Transverse colon (tissue), 4 donors: ENCODE measurements at regions not wholly inside any gene's neighbourhood (a gene's known extent, or its start where the extent isn't known, plus 50 kb on each side); places are given as distances from the start of the nearest gene placed in this dataset.

Source experiments
- DNase-seq: peaks from one replicate; pipeline ENCODE4 v3.0.0-alpha.2; 2019
- H3K27ac ChIP-seq, 4 donors: fragments of 200-600 bp; sonication (generic); 2 replicates each; pipeline ENCODE4 v1.5.1; 2016 to 2018; ENCODE audit warnings: inconsistent platforms in 4 of 4
- H3K27me3 ChIP-seq: fragments of 200-600 bp; sonication (generic); 2 replicates; pipeline ENCODE4 v1.5.1; 2017; ENCODE audit warnings: inconsistent platforms
- H3K36me3 ChIP-seq, 4 donors: fragments of 200-600 bp; sonication (generic); 2 replicates each; pipeline ENCODE4 v1.5.1; 2017 to 2019; ENCODE audit warnings: inconsistent platforms in 4 of 4
- H3K4me1 ChIP-seq, 4 donors: fragments of 200-600 bp; sonication (generic); 2 replicates each; pipeline ENCODE4 v1.5.1; 2017 to 2020; ENCODE audit warnings: inconsistent platforms in 4 of 4
- H3K4me3 ChIP-seq, 4 donors: fragments of 200-600 bp; sonication (generic); 1 replicate in 1 of 4; 2 replicates in 3 of 4; pipeline versions ENCODE4 v1.5.1 to v1.6.1; 2017 to 2019; ENCODE audit warnings: inconsistent platforms in 4 of 4
- H3K9me3 ChIP-seq, 2 donors: fragments of 200-600 bp; sonication (generic); 2 replicates each; pipeline ENCODE4 v1.5.1; 2017 to 2019; ENCODE audit warnings: inconsistent platforms in 2 of 2
- EP300 ChIP-seq: sonication (generic); formaldehyde crosslinking; IDR thresholded peaks from one replicate; pipeline ENCODE4 v1.6.1; 2017; ENCODE audit warnings: antibody characterized with exemption, low read depth
- POLR2A ChIP-seq: fragments of 450-650 bp; IDR thresholded peaks from one replicate; pipeline ENCODE4 v1.6.1; 2016; ENCODE audit warnings: antibody characterized with exemption, mild to moderate bottlenecking, moderate library complexity
- POLR2AphosphoS5 ChIP-seq, 3 donors: sonication (generic); formaldehyde crosslinking; IDR thresholded peaks; one replicate each; pipeline ENCODE4 v1.6.1; 2016; ENCODE audit warnings: antibody characterized with exemption in 3 of 3
- WGBS, 2 donors: methylation state at CpG; one replicate each; pipeline ENCODE4 v1.1.5; 2018; ENCODE audit warnings: low coverage in 1 of 2; 5-methylcytosine and 5-hydroxymethylcytosine counted together
- in situ Hi-C, 4 donors: fragments of 200-750 bp; cut with MboI; loops; one replicate each; pipeline versions ENCODE4 v1.15.0 to v1.15.1; 2017; ENCODE audit warnings: low sequenced_read_pairs in 3 of 4, low pct_ligation_motif_present in 1 of 4, low pct_unique_long_range_greater_than_20kb in 1 of 4
- intact Hi-C: fragments of 100-400 bp; cut with DNase I; formaldehyde crosslinking; loops from one replicate; pipeline ENCODE4 v1.15.1; 2023; ENCODE audit warnings: low total_unique reads
- TF ChIP-seq, protein P1 (sequence below), 5 experiments: fragments of 200-600 bp in 3 of 5; fragments of 450-650 bp in 2 of 5; sonication (generic) in 3 of 5; IDR thresholded peaks; 1 replicate in 2 of 5; 2 replicates in 3 of 5; pipeline ENCODE4 v1.5.1; 2016 to 2017; ENCODE audit warnings: antibody characterized with exemption in 5 of 5, inconsistent platforms in 3 of 5, mild to moderate bottlenecking in 2 of 5, moderate library complexity in 1 of 5

DNA sequence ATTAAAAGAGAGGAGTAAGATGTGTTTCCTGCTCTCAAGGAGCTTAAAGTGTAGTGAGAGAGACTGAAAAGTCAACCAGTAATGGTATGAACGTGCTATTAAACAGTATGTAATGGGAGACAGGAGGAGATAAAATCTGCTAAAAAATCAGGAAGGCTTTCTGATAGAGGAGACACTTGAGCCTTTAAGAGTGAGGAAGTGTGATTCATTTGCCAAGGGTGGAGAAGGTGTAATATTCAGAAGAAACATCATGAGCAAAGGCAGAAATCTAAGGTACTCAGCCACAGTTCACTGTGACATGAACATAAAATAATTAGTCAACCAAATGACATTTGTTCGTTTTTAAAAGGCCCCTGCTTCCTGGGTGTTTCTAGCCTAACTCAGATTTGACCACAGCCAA, 137.8 kb upstream of the SKOR2 start:
- WGBS, 2 donors: 14 to 18% methylated on average over 2 of the region's 2 CpGs
- DNase-seq: no peak
- H3K4me1 ChIP-seq: no peaks in the 10 kb centered on the region
- no peaks in the 10 kb centered on the region for H3K36me3 ChIP-seq
- no peak overlapping the region for H3K27ac ChIP-seq
- TF ChIP-seq POLR2A (no peak), EP300 (no peak), POLR2AphosphoS5 (IDR thresholded peaks at IDR 0.05) (no peak)
- TF ChIP-seq, protein P1, sequence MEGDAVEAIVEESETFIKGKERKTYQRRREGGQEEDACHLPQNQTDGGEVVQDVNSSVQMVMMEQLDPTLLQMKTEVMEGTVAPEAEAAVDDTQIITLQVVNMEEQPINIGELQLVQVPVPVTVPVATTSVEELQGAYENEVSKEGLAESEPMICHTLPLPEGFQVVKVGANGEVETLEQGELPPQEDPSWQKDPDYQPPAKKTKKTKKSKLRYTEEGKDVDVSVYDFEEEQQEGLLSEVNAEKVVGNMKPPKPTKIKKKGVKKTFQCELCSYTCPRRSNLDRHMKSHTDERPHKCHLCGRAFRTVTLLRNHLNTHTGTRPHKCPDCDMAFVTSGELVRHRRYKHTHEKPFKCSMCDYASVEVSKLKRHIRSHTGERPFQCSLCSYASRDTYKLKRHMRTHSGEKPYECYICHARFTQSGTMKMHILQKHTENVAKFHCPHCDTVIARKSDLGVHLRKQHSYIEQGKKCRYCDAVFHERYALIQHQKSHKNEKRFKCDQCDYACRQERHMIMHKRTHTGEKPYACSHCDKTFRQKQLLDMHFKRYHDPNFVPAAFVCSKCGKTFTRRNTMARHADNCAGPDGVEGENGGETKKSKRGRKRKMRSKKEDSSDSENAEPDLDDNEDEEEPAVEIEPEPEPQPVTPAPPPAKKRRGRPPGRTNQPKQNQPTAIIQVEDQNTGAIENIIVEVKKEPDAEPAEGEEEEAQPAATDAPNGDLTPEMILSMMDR (IDR thresholded peaks at IDR 0.05): no peak
- H3K27me3 ChIP-seq: no peaks in the 10 kb centered on the region
- intact Hi-C loops (no loop called here), in situ Hi-C loops (no loop called here)
- H3K4me3 ChIP-seq: no peak overlapping the region
- H3K9me3 ChIP-seq: no peaks in the 10 kb centered on the region

DNA sequence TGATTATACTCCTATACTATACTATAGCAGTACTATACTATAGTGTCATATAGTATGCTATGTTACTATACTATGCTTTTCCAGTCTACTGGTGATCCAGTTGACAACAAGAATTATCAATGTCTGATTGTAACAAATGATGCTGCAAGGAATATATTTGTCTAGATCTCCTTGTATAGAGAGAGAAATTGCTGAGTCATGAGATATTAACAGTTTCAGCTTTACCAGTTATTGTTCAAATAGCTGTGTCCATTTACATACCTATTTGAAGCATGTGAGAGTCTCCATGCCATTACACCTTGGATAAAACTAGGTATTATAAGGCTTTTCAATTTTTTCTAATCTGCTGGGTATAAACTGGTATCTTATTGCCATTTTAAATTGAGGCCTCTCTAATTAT, 136.4 kb upstream of the SKOR2 start:
- H3K27ac ChIP-seq: no peak overlapping the region
- no peak overlapping the region for H3K4me3 ChIP-seq
- no peaks in the 10 kb centered on the region for H3K27me3 ChIP-seq
- no peaks in the 10 kb centered on the region for H3K9me3 ChIP-seq
- in situ Hi-C loops (no loop called here), intact Hi-C loops (no loop called here)
- TF ChIP-seq, protein P1 (IDR thresholded peaks at IDR 0.05): no peak
- TF ChIP-seq POLR2AphosphoS5 (IDR thresholded peaks at IDR 0.05) (no peak), EP300 (no peak), POLR2A (no peak)
- H3K36me3 ChIP-seq: no peaks in the 10 kb centered on the region
- no peaks in the 10 kb centered on the region for H3K4me1 ChIP-seq
- no peak for DNase-seq

DNA sequence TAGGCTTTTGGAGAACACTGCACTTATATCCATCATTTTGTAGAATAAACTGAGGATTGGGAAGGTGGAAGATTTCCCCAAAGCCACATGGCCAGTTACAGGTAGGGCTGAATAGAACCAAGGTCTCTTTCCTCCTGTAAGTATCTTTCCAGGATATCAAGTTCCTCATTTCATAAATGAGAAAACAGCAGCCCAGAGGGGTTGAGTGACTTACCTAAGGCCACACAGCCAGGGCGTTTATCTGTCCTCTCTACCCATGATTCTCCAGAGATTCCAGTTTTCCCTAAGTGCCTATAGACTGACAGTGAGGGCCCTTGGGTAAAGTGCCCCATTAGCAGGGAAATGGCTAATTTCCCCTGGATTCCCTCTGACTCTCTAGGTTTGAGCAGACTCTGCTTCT, 132.3 kb upstream of the SKOR2 start:
- DNase-seq: no peak
- intact Hi-C loops (no loop called here), in situ Hi-C loops (no loop called here)
- H3K36me3 ChIP-seq: no peaks in the 10 kb centered on the region
- WGBS, 2 donors: 43% methylated on average over 1 of the region's 1 CpG; no CpG with 5 or more reads in 1 of the 2 donors
- H3K9me3 ChIP-seq: no peaks in the 10 kb centered on the region
- no peak overlapping the region for H3K27ac ChIP-seq
- TF ChIP-seq POLR2A (no peak), EP300 (no peak), POLR2AphosphoS5 (IDR thresholded peaks at IDR 0.05) (no peak)
- TF ChIP-seq, protein P1 (IDR thresholded peaks at IDR 0.05): no peak
- H3K27me3 ChIP-seq: no peaks in the 10 kb centered on the region
- H3K4me1 ChIP-seq: no peaks in the 10 kb centered on the region
- H3K4me3 ChIP-seq: no peak overlapping the region

DNA sequence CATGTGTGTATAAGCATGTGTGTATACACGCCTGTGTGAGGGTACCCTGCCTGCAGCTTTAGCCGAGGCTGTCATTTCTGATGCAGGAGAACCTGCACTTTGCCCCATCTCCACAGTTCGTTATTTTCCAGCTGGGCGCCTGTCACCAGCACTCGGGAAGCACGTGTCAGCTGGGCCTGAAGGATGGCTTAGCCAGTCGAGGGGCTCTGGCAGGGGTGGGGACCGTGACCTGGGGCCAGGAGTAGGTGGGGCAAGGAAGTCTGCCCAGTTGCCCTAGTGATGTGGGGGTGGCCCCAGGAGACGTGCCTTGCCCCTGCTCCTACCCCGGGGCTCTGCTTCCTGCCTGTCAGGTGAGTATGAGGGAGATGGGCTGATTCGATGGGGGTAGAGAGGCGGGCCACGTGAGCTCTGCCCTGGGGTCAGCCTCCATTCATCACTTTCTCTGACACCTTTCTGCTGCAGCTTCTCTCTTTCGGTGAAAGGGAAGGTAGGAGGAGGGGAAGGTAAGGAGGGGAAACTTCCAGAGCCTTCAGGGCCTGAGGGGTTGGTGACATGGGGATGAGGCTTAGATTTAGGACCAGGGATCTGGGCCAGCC, 130.6 kb upstream of the SKOR2 start:
- DNase-seq: no peak
- Histone ChIP-seq H3K27ac (no peak overlapping the region), H3K9me3 (no peaks in the 10 kb centered on the region), H3K27me3 (no peaks in the 10 kb centered on the region), H3K4me3 (no peak overlapping the region), H3K4me1 (no peaks in the 10 kb centered on the region), H3K36me3 (no peaks in the 10 kb centered on the region)
- in situ Hi-C loops: no loop called here
- intact Hi-C loops: no loop called here
- 19% methylated on average over 14 of the region's 14 CpGs; no CpG with 5 or more reads in 1 of the 2 donors for WGBS, 2 donors
- no peak for TF ChIP-seq POLR2A
- no peak for TF ChIP-seq POLR2AphosphoS5 (IDR thresholded peaks at IDR 0.05)
- TF ChIP-seq, protein P1 (IDR thresholded peaks at IDR 0.05): no peak
